Skin of body (tissue), 1 donor: ENCODE measurements at regions not wholly inside any gene's neighbourhood (a gene's known extent, or its start where the extent isn't known, plus 50 kb on each side); places are given as distances from the start of the nearest gene placed in this dataset.
"Not testable (repeated sequence)": the region's sequence is repeated elsewhere in the genome, so short reads cannot be mapped to it uniquely, and the experiment has no call there.

Experiments
- DNase-seq: peaks from one replicate; lab custom pipeline; 2025; lab: John Stamatoyannopoulos, UW

DNA sequence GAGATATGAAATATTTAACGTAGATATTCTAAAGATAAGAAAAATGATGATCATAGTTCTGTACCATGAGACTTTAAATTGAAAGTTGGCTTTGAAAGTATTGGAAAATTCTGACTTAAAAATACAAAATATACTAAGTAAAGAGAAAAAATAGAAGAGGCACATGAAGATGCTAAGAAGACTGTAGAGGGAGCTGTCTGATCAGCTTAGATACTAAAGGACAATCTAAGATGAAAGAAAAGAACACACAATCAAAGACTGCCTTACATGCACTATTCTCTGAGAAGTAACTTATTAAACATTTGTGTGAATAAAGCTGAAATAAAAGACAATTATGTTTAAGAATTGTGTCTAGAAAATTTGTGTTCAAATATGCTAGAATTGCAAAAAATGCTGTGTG, 55.1 kb downstream of the RBMXL2 start:
- no peak for DNase-seq

DNA sequence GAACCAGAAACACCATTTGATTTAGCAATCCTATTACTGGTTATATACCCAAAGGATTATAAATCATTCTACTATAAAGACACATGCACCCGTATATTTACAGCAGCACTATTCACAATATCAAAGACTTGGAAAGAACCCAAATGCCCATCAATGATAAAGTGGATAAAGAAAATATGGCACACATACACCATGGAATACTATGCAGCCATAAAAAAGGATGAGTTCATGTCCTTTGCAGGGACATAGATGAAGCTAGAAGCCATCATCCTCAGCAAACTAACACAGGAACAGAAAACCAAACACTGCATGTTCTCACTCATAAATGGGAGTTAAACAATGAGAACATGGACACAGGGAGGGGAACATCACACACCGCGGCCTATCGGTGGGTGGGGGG, 61.3 kb downstream of the RBMXL2 start:
- DNase-seq = not testable (repeated sequence)

DNA sequence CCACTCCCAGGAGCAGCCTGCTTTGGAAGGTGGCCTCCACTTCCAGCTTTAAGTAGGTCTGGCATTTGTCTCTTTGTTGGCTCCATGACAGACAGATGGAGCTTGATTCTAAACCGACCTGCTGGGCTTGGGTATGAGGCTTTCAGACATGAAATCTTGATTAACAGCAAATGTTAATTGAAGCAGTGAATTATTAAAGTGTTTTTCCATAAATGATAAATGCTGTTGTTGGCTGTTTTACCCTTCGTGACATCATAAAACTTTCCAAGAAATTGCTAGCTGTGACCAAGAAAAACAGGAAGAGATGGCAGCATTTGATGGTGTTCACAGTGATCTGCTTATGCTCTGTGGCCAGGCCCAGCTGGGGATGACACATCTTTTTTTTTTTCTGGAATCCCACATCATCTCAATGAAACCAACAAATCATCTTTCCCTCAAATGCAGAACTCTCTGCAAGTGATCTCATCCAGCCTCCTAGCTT, 66.1 kb downstream of the RBMXL2 start:
- peak; percentile 85 for DNase-seq

DNA sequence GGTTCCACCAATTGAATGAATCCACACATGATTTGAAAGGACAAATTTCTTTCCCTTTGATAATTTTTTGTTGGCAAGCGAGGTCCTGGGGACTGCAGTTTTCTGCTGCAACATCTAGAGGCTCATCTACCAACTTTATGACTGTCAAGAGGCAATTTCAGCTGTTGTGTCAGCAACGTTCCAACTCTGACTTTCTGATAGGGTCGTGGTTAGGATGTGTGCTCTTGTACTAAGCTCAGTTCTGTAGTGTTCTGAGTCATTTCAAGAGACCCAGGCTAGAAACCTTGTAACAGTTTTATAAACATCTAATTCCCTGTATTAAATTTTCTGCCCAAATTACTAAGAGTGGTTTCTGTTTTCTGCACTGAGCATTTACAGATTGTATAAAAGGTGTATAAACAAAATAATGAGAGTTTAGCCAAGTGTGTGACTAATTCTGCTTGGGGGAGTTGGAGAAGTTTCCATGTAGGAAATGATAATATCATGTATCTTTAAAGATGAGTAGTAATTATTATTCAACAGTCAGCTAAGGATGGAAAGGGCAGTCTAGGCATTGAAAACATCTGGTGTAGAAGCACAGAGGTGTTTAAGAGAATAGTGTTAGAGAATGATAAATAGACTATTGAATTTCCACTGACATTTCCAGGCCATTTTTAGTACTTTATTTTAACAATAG, 72.2 kb downstream of the RBMXL2 start:
- no peak for DNase-seq

DNA sequence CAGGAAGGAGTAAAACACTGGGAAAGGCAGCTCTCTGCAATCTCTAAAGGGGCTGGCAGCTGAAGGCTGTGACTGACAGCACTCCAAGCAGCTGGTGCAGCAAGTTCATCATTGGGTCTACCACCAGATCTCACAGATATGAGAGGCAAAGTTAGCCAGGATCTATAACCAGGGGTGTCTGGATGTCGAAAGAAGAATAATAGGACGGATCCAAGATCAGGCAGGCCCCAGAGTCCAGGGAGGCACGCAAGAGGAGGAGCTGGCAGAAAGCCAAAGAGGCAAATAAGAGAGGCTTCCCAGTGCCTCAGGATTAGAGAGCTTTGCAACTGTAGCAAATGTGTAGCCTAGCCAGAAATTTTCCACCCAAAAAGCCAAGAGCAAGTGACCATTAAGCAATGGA, 77.1 kb downstream of the RBMXL2 start:
- DNase-seq = no peak

GRCh38 chr11:7167976-7168740, 79.4 kb downstream of the RBMXL2 start:
- no peak for DNase-seq

DNA sequence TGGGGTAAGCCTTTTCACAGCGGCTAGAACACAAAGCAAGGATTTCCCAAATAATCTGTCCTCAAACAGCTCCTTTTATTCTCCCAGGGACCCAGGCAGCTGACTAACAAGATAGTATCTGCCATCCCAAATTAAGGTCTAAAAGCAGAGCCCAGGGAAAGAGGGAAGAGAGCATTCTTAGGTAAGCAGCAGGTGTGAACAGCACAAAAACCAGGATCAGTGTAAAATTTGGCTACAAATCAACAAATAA, 79.9 kb downstream of the RBMXL2 start:
- no peak for DNase-seq

GRCh38 chr11:7170431-7170830, 81.3 kb upstream of the SYT9 start:
- no peak for DNase-seq

DNA sequence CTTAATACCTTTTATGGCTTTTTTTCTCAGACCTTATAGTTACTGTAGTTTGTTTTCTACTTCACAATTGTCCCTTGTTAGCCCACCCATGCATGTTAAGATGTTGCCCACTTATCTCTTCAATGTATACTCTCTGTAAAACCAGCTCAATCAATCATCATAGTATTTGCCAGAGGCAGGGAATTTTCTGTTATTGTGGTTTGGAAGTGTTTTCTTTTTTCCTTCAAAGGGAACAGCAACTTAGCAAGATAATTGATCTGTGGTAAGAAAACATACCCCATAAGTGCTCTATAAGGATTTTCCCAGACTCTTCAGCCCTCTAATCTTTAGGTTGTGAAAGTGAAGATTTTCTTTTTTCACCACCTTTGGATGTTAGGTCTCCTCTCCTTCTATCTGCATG, 76.7 kb upstream of the SYT9 start:
- no peak for DNase-seq

GRCh38 chr11:7186190-7186589, 65.5 kb upstream of the SYT9 start:
- DNase-seq = no peak

GRCh38 chr11:7186676-7187075, 65.0 kb upstream of the SYT9 start:
- DNase-seq = no peak

DNA sequence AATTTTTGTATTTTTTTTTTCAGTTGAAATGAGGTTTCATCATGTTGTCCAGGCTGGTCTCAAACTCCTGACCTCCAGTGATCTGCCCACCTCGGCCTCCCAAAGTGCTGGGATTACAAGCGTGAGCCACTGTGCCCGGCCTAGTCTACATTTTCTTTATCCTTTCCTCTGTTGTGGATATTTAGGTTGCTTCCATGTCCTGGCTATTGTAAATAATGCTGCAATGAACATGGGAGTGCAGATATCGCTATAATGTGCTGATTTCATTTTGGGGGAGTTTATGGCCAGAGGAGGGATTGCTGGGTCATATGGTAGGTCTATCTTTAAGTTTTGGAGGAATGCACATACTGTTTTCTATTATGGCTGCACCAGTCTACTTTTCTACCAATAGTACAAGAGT, 58.9 kb upstream of the SYT9 start:
- not testable (repeated sequence) for DNase-seq

DNA sequence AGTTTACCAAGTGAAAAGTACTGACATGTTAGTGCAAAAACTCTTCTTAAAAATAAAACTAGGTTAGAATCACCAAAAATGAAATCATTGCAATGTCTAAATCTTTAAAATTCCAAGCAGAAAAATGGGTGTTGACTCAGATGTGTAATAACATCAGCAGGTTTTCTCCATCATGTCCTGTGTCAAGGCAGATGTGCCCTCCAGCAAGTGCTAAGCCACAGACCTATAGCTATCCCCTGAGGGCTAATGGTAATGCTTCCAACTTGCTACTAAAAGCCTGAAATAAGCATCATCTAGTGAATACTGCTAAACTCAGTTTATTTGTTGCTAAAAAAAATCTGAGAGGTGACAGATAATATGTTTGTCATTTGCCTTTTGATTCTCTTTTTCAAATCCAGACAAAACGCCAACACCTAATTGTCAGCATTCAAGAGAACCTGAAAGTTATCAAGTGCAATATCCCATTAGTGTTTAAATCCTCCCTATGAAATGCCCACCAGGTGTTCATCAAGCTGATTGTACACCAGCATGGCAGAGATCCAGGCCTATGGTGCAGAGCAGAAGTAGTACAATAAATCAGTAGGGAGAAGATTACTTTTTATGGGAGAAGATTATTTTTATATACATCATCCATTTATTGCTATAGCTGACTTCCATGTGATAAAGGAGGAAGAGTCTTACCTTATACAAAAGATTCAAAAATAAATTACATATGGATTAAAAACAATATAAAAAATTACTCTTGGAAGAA, 55.1 kb upstream of the SYT9 start:
- DNase-seq = no peak

DNA sequence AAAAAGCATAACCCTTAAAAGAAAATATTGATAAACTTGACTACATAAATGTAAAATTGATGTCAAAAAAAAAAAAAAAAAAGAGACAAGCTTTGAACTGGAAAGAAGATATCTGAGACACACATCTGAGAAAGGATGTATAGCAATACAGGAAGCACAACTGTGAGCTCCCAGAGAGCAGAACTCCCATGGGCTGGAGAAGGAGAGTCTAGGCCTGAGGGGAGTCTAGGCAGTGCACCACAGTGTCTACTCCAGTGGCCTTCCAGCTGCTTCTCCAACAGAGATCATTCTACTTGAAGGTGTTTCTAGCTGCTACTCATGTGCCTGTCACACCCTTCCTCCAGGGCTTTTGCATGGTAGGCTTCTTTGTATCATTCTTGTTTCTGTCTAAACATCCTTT, 54.2 kb upstream of the SYT9 start:
- no peak for DNase-seq
